NT2/D1 (cell line): ENCODE measurements at regions not wholly inside any gene's neighbourhood (a gene's known extent, or its start where the extent isn't known, plus 50 kb on each side); places are given as distances from the start of the nearest gene placed in this dataset.
"Not testable (repeated sequence)": the region's sequence is repeated elsewhere in the genome, so short reads cannot be mapped to it uniquely, and the experiment has no call there.

Experiments used
- YY1 ChIP-seq: IDR thresholded peaks from 2 replicates; pipeline ENCODE4 v1.6.1; 2011; ENCODE audit not compliant: insufficient read length, insufficient read depth
- ZNF274 ChIP-seq: IDR thresholded peaks from 2 replicates; pipeline ENCODE4 v1.6.1; 2011; ENCODE audit warnings: mild to moderate bottlenecking, low read depth, low read length

GRCh38 chr2:87569689-87570397, 178.0 kb upstream of the PLGLB2 start:
- not testable (repeated sequence) for TF ChIP-seq YY1, ZNF274
